ENCODE measurements at regions not wholly inside any gene's neighbourhood (a gene's known extent, or its start where the extent isn't known, plus 50 kb on each side); places are given as distances from the start of the nearest gene placed in this dataset.

GRCh38 chr1:4424254-4424653 is 230.2 kb upstream of the AJAP1 start:
- TF ChIP-seq POLR2A (IDR thresholded peaks at IDR 0.05) (no peak), CTCF (IDR thresholded peaks at IDR 0.05) (no peak), POLR2AphosphoS5 (IDR thresholded peaks at IDR 0.05) (no peak), EP300 (IDR thresholded peaks at IDR 0.05) (no peak)
